ENCODE measurements at regions not wholly inside any gene's neighbourhood (a gene's known extent, or its start where the extent isn't known, plus 50 kb on each side); places are given as distances from the start of the nearest gene placed in this dataset.

- ChIA-PET CTCF (no interaction called here), POLR2A (no interaction called here)
- ATAC-seq: no peak
- no peak for DNase-seq (ENCODE audit: low read depth, low spot score)
- Histone ChIP-seq H3K27ac (ENCODE audit: low read length) (no peak overlapping the region), H3K9me3 (ENCODE audit: control insufficient read depth, insufficient read depth, low read depth, low read length) (no peaks in the 10 kb centered on the region), H3K36me3 (ENCODE audit: control insufficient read depth, insufficient read depth, low read length) (no peaks in the 10 kb centered on the region), H3K4me1 (ENCODE audit: control insufficient read depth, insufficient read depth, low read length) (no peaks in the 10 kb centered on the region), H3K4me3 (ENCODE audit: low read depth in 2 of 2, low read length in 2 of 2) (no peak overlapping the region), H3K27me3 (ENCODE audit: control insufficient read depth, insufficient read depth, low read length) (no peaks in the 10 kb centered on the region)
- intact Hi-C loops (cut with micrococcal nuclease; ENCODE audit: unreplicated experiment): no loop called here
- TF ChIP-seq SIN3A (IDR thresholded peaks at IDR 0.05; ENCODE audit: borderline replicate concordance, insufficient read depth, low read depth, low read length): no peak
- TF ChIP-seq TCF7L2 (IDR thresholded peaks at IDR 0.05; ENCODE audit: low read depth, low read length): no peak
- no peak for TF ChIP-seq POLR2AphosphoS5 (IDR thresholded peaks at IDR 0.05; ENCODE audit: low read depth, low read length)
- TF ChIP-seq CTCF (IDR thresholded peaks at IDR 0.05): no peak
- no peak for TF ChIP-seq REST (IDR thresholded peaks at IDR 0.05; ENCODE audit: insufficient read depth in 1 of 2, low read depth in 2 of 2, low read length in 1 of 2)
- in situ Hi-C loops (cut with HindIII; ENCODE audit: low pct_unique_long_range_greater_than_20kb, low sequenced_read_pairs): no loop called here
- BruUV-seq (replicated peaks): no TSS peak
Measured at GRCh38 chr11:110526323-110526722, 96.6 kb downstream of the FDX1 start.

All from Panc1 (cell line).